ENCODE measurements at regions not wholly inside any gene's neighbourhood (a gene's known extent, or its start where the extent isn't known, plus 50 kb on each side); places are given as distances from the start of the nearest gene placed in this dataset.

DNA sequence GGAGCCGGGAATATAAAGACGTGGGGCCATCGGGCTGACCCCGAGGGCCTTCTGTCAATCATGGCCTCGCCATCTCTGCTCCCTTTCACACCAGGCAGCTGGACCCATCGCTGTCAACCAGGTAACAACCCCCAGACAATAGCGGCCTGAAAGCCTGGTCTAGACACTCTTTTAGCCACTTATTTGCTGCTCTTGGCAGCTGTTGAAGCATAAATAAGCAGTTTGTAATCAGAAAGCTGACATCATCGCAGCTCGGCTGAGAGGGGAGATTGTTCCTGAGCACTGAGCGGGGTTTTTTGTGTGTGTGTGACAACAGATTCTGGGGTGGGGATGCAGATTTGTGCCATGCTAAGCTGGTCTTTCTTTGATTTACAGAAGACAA, 423.6 kb upstream of the POU3F3 start:
- Histone ChIP-seq H4K20me1 (replicated peaks in 1 of 2; ENCODE audit: control insufficient read depth in 1 of 2, insufficient read depth in 2 of 2, low read length in 2 of 2) (no peaks in the 10 kb centered on the region), H4K91ac (replicated peaks; ENCODE audit: insufficient read length, low read length) (no peak overlapping the region), H4K8ac (ENCODE audit: extremely low read depth, insufficient read depth, low read length) (no peak overlapping the region), H3K4ac (replicated peaks; ENCODE audit: insufficient read length, low read depth, low read length) (no peak overlapping the region), H3K4me2 (ENCODE audit: insufficient read depth in 1 of 2, low read depth in 2 of 2, low read length in 2 of 2) (no peak overlapping the region), H3K27ac (ENCODE audit: low read depth, low read length) (no peak overlapping the region), H3K9ac (replicated peaks in 1 of 4; ENCODE audit: extremely low read depth in 1 of 4, low read depth in 3 of 4, low read length in 3 of 4) (no peak overlapping the region), H3K14ac (ENCODE audit: insufficient read length) (no peak overlapping the region), H3K23me2 (ENCODE audit: low read depth, low read length) (no peaks in the 10 kb centered on the region), H3K79me1 (ENCODE audit: low read depth, low read length) (no peaks in the 10 kb centered on the region), H3K4me1 (replicated peaks in 1 of 4; ENCODE audit: control insufficient read depth in 3 of 4, insufficient read depth in 4 of 4, low read length in 3 of 4) (peaks cover 2 to 4% (median 3%) of the 10 kb centered on the region in 4 experiments; a peak in 3 of 7 replicates), H2BK20ac (ENCODE audit: low read length) (no peak overlapping the region), H4K5ac (ENCODE audit: insufficient read length, low read depth, low read length) (no peak overlapping the region), H2BK5ac (ENCODE audit: low read depth, low read length) (no peak overlapping the region), H2AFZ (ENCODE audit: low read length) (no peak overlapping the region), H3K23ac (ENCODE audit: insufficient read length) (no peak overlapping the region), H3K4me3 (ENCODE audit: extremely low read depth in 1 of 4, insufficient read depth in 2 of 4, low read depth in 3 of 4, low read length in 4 of 4) (no peak overlapping the region), H3K9me3 (ENCODE audit: insufficient read depth in 2 of 2, low read depth in 1 of 2, low read length in 1 of 2) (no peaks in the 10 kb centered on the region), H2AK5ac (ENCODE audit: low read depth, low read length) (no peak overlapping the region), H3K79me2 (ENCODE audit: control insufficient read depth in 1 of 2, insufficient read depth in 2 of 2, low read length in 2 of 2) (no peaks in the 10 kb centered on the region), H2BK15ac (ENCODE audit: low read length) (0 out of 2 replicates have a peak overlapping the region, but pooled peaks have one; percentile 23), H2BK12ac (ENCODE audit: low read depth, low read length) (no peak overlapping the region), H2BK120ac (replicated peaks; ENCODE audit: low read depth, low read length) (no peak overlapping the region), H3K18ac (ENCODE audit: extremely low read depth, low read length) (no peak overlapping the region), H3K36me3 (ENCODE audit: control insufficient read depth in 2 of 4, insufficient read depth in 4 of 4, low read length in 3 of 4) (no peaks in the 10 kb centered on the region), H3K56ac (replicated peaks; ENCODE audit: insufficient read length, low read depth, low read length) (no peak overlapping the region), H3K27me3 (replicated peaks in 1 of 4; ENCODE audit: control insufficient read depth in 3 of 4, extremely low read depth in 1 of 4, insufficient read depth in 3 of 4, low read length in 3 of 4) (no peaks in the 10 kb centered on the region)
- WGBS, 2 experiments (ENCODE audit: extremely low coverage in 1 of 2, insufficient coverage in 1 of 2, insufficient read length in 1 of 2, insufficient replicate concordance in 2 of 2, low coverage in 1 of 2, low lambda C conversion rate in 2 of 2, missing lambda C conversion rate in 1 of 2) = 92% methylated on average over 10 of the region's 10 CpGs; no CpG with 5 or more reads in 1 of the 2 experiments
- FAIRE-seq (no peak), DNase-seq (ENCODE audit: low read depth in 1 of 2, low spot score in 2 of 2) (no peak)
- CTCF ChIA-PET (ENCODE audit: partially characterized antibody) = interaction anchor here (1.3 kb wide), 2 partner anchors 10 to 420 kb away, joined by 3 read pairs; no protein-coding TSS in a partner anchor
- POLR2A ChIA-PET (ENCODE audit: partially characterized antibody) = interaction anchor here (1.3 kb wide), 1 partner anchor 8 kb away, joined by 4 read pairs; no protein-coding TSS in a partner anchor
- TF ChIP-seq GTF2F1 (IDR thresholded peaks at IDR 0.05; ENCODE audit: borderline replicate concordance, low read depth, low read length) (no peak), TEAD4 (IDR thresholded peaks at IDR 0.05; ENCODE audit: low read depth, low read length) (no peak), TAF1 (IDR thresholded peaks at IDR 0.05; ENCODE audit: low read depth, low read length) (no peak), SP2 (IDR thresholded peaks at IDR 0.05; ENCODE audit: low read length) (no peak), POLR2AphosphoS5 (IDR thresholded peaks at IDR 0.05; ENCODE audit: low read depth, low read length) (no peak), HDAC2 (IDR thresholded peaks at IDR 0.05; ENCODE audit: borderline replicate concordance in 1 of 2, low read depth in 2 of 2, low read length in 2 of 2) (no peak), FOSL1 (IDR thresholded peaks at IDR 0.05; ENCODE audit: insufficient read depth, low read depth, low read length) (no peak), BCL11A (IDR thresholded peaks at IDR 0.05; ENCODE audit: low read depth in 2 of 2, low read length in 2 of 2) (no peak), JUND (IDR thresholded peaks at IDR 0.05; ENCODE audit: low read length) (no peak), NRF1 (IDR thresholded peaks at IDR 0.05; ENCODE audit: low read depth, low read length) (no peak), SUZ12 (IDR thresholded peaks at IDR 0.05; ENCODE audit: low read length) (no peak), SRF (IDR thresholded peaks at IDR 0.05; ENCODE audit: low read depth, low read length) (no peak), ASH2L (IDR thresholded peaks at IDR 0.05; ENCODE audit: low read length) (no peak), YY1 (IDR thresholded peaks at IDR 0.05; ENCODE audit: low read depth, low read length) (no peak)
- TF ChIP-seq, protein P1, sequence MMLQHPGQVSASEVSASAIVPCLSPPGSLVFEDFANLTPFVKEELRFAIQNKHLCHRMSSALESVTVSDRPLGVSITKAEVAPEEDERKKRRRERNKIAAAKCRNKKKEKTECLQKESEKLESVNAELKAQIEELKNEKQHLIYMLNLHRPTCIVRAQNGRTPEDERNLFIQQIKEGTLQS (IDR thresholded peaks at IDR 0.05; ENCODE audit: insufficient read depth, low read depth, low read length) = no peak

Measured in H1 (cell line).